Activated naive CD8-positive, alpha-beta T cell treated with anti-CD3 and anti-CD28 coated beads for 36 hours (primary cell): ENCODE measurements at regions not wholly inside any gene's neighbourhood (a gene's known extent, or its start where the extent isn't known, plus 50 kb on each side); places are given as distances from the start of the nearest gene placed in this dataset.

Source experiments
- DNase-seq: peaks from one replicate; pipeline ENCODE4 v3.0.0; 2021
- H3K27ac Mint-ChIP-seq: one replicate; pipeline ENCODE4 v1.8.0; 2022; ENCODE audit warnings: mild to moderate bottlenecking, moderate library complexity, mixed read lengths
- H3K27me3 Mint-ChIP-seq: one replicate; pipeline ENCODE4 v1.8.0; 2022; ENCODE audit warnings: mild to moderate bottlenecking, mixed read lengths
- H3K36me3 Mint-ChIP-seq: one replicate; pipeline ENCODE4 v1.8.0; 2021; ENCODE audit warnings: mild to moderate bottlenecking, mixed read lengths
- H3K4me1 Mint-ChIP-seq: one replicate; pipeline ENCODE4 v1.8.0; 2021; ENCODE audit warnings: mixed read lengths
- H3K4me3 Mint-ChIP-seq: one replicate; pipeline ENCODE4 v1.8.0; 2022; ENCODE audit warnings: mild to moderate bottlenecking, moderate library complexity, mixed read lengths
- H3K9me3 Mint-ChIP-seq: one replicate; pipeline ENCODE4 v1.8.0; 2022; ENCODE audit warnings: mixed read lengths

GRCh38 chr16:64773638-64774037 is 348.2 kb downstream of the CDH11 start:
- Mint-ChIP-seq H3K27me3 (no peaks in the 10 kb centered on the region), H3K36me3 (no peaks in the 10 kb centered on the region), H3K4me3 (no peak overlapping the region), H3K9me3 (peaks cover 6% of the 10 kb centered on the region), H3K4me1 (no peaks in the 10 kb centered on the region), H3K27ac (no peak overlapping the region)
- DNase-seq, result no peak

- peaks cover 6% of the 10 kb centered on the region for H3K9me3 Mint-ChIP-seq
- DNase-seq, result no peak
- H3K27me3 Mint-ChIP-seq, result no peaks in the 10 kb centered on the region
- H3K4me1 Mint-ChIP-seq, result no peaks in the 10 kb centered on the region
- no peak overlapping the region for H3K27ac Mint-ChIP-seq
- no peaks in the 10 kb centered on the region for H3K36me3 Mint-ChIP-seq
- H3K4me3 Mint-ChIP-seq, result no peak overlapping the region
Measured at GRCh38 chr16:64773184-64773583, 348.7 kb downstream of the CDH11 start.

GRCh38 chr16:64771273-64771672 is 350.6 kb downstream of the CDH11 start:
- Mint-ChIP-seq H3K27me3 (no peaks in the 10 kb centered on the region), H3K4me1 (no peaks in the 10 kb centered on the region), H3K9me3 (peaks cover 5% of the 10 kb centered on the region), H3K4me3 (no peak overlapping the region), H3K27ac (no peak overlapping the region), H3K36me3 (no peaks in the 10 kb centered on the region)
- no peak for DNase-seq

- Mint-ChIP-seq H3K36me3 (no peaks in the 10 kb centered on the region), H3K4me1 (no peaks in the 10 kb centered on the region), H3K27ac (no peak overlapping the region), H3K4me3 (no peak overlapping the region), H3K27me3 (no peaks in the 10 kb centered on the region), H3K9me3 (peaks cover 16% of the 10 kb centered on the region)
- no peak for DNase-seq
Measured at GRCh38 chr16:64762211-64762610, 359.7 kb downstream of the CDH11 start.

GRCh38 chr16:64754279-64754678 is 367.6 kb downstream of the CDH11 start:
- no peak for DNase-seq
- Mint-ChIP-seq H3K27me3 (no peaks in the 10 kb centered on the region), H3K4me1 (no peaks in the 10 kb centered on the region), H3K9me3 (peaks cover 11% of the 10 kb centered on the region), H3K36me3 (no peaks in the 10 kb centered on the region), H3K4me3 (no peak overlapping the region), H3K27ac (no peak overlapping the region)

GRCh38 chr16:64751906-64752305 is 370.0 kb downstream of the CDH11 start:
- Mint-ChIP-seq H3K27me3 (no peaks in the 10 kb centered on the region), H3K4me1 (no peaks in the 10 kb centered on the region), H3K9me3 (peaks cover 10% of the 10 kb centered on the region), H3K4me3 (no peak overlapping the region), H3K36me3 (no peaks in the 10 kb centered on the region), H3K27ac (no peak overlapping the region)
- no peak for DNase-seq

- H3K36me3 Mint-ChIP-seq, result no peaks in the 10 kb centered on the region
- H3K9me3 Mint-ChIP-seq, result peaks cover 6% of the 10 kb centered on the region
- H3K27me3 Mint-ChIP-seq, result no peaks in the 10 kb centered on the region
- no peak overlapping the region for H3K4me3 Mint-ChIP-seq
- H3K27ac Mint-ChIP-seq, result no peak overlapping the region
- no peaks in the 10 kb centered on the region for H3K4me1 Mint-ChIP-seq
- no peak for DNase-seq
Measured at GRCh38 chr16:64749346-64749745, 372.5 kb downstream of the CDH11 start.

- H3K9me3 Mint-ChIP-seq, result peaks cover 13% of the 10 kb centered on the region
- no peaks in the 10 kb centered on the region for H3K36me3 Mint-ChIP-seq
- H3K27ac Mint-ChIP-seq, result no peak overlapping the region
- no peaks in the 10 kb centered on the region for H3K27me3 Mint-ChIP-seq
- H3K4me3 Mint-ChIP-seq, result no peak overlapping the region
- no peaks in the 10 kb centered on the region for H3K4me1 Mint-ChIP-seq
- no peak for DNase-seq
Measured at GRCh38 chr16:64745258-64745930, 376.5 kb downstream of the CDH11 start.

GRCh38 chr16:64742455-64743223 is 379.2 kb downstream of the CDH11 start:
- DNase-seq, result no peak
- no peak overlapping the region for H3K27ac Mint-ChIP-seq
- no peaks in the 10 kb centered on the region for H3K4me1 Mint-ChIP-seq
- peaks cover 17% of the 10 kb centered on the region for H3K9me3 Mint-ChIP-seq
- H3K27me3 Mint-ChIP-seq, result no peaks in the 10 kb centered on the region
- no peak overlapping the region for H3K4me3 Mint-ChIP-seq
- no peaks in the 10 kb centered on the region for H3K36me3 Mint-ChIP-seq

GRCh38 chr16:64740261-64740660 is 381.6 kb downstream of the CDH11 start:
- Mint-ChIP-seq H3K4me3 (no peak overlapping the region), H3K27ac (no peak overlapping the region), H3K27me3 (no peaks in the 10 kb centered on the region), H3K9me3 (peaks cover 17% of the 10 kb centered on the region), H3K4me1 (no peaks in the 10 kb centered on the region), H3K36me3 (no peaks in the 10 kb centered on the region)
- DNase-seq, result no peak

- DNase-seq, result no peak
Measured at GRCh38 chr16:64738321-64738960, 383.4 kb downstream of the CDH11 start.

GRCh38 chr16:64736857-64737256 is 385.0 kb downstream of the CDH11 start:
- H3K4me1 Mint-ChIP-seq, result no peaks in the 10 kb centered on the region
- H3K36me3 Mint-ChIP-seq, result no peaks in the 10 kb centered on the region
- no peak overlapping the region for H3K27ac Mint-ChIP-seq
- peaks cover 8% of the 10 kb centered on the region for H3K9me3 Mint-ChIP-seq
- H3K4me3 Mint-ChIP-seq, result no peak overlapping the region
- no peaks in the 10 kb centered on the region for H3K27me3 Mint-ChIP-seq
- DNase-seq, result no peak

More at GRCh38 chr16:64738321-64738960, 383.4 kb downstream of the CDH11 start:
- Mint-ChIP-seq H3K27ac (no peak overlapping the region), H3K36me3 (no peaks in the 10 kb centered on the region), H3K4me1 (no peaks in the 10 kb centered on the region), H3K4me3 (no peak overlapping the region), H3K9me3 (peaks cover 10% of the 10 kb centered on the region), H3K27me3 (no peaks in the 10 kb centered on the region)

GRCh38 chr16:64731891-64732290 is 390.0 kb downstream of the CDH11 start:
- H3K4me3 Mint-ChIP-seq, result no peak overlapping the region
- no peak for DNase-seq
- no peaks in the 10 kb centered on the region for H3K36me3 Mint-ChIP-seq
- no peaks in the 10 kb centered on the region for H3K27me3 Mint-ChIP-seq
- H3K9me3 Mint-ChIP-seq, result peaks cover 9% of the 10 kb centered on the region
- no peaks in the 10 kb centered on the region for H3K4me1 Mint-ChIP-seq
- H3K27ac Mint-ChIP-seq, result no peak overlapping the region

GRCh38 chr16:64730261-64730660 is 391.6 kb downstream of the CDH11 start:
- no peak for DNase-seq
- Mint-ChIP-seq H3K27ac (no peak overlapping the region), H3K27me3 (no peaks in the 10 kb centered on the region), H3K36me3 (no peaks in the 10 kb centered on the region), H3K4me3 (no peak overlapping the region), H3K9me3 (peaks cover 8% of the 10 kb centered on the region), H3K4me1 (no peaks in the 10 kb centered on the region)

- no peaks in the 10 kb centered on the region for H3K27me3 Mint-ChIP-seq
- no peak overlapping the region for H3K27ac Mint-ChIP-seq
- no peak overlapping the region for H3K4me3 Mint-ChIP-seq
- H3K36me3 Mint-ChIP-seq, result no peaks in the 10 kb centered on the region
- no peaks in the 10 kb centered on the region for H3K4me1 Mint-ChIP-seq
- peaks cover 11% of the 10 kb centered on the region for H3K9me3 Mint-ChIP-seq
- no peak for DNase-seq
Measured at GRCh38 chr16:64724339-64724738, 397.5 kb downstream of the CDH11 start.
